Lower leg skin (tissue), 3 donors: ENCODE measurements at regions not wholly inside any gene's neighbourhood (a gene's known extent, or its start where the extent isn't known, plus 50 kb on each side); places are given as distances from the start of the nearest gene placed in this dataset.

Source experiments
- POLR2A ChIP-seq, 2 donors: fragments of 450-650 bp; IDR thresholded peaks; one replicate each; pipeline ENCODE4 v1.6.1; 2016 to 2017; ENCODE audit warnings: antibody characterized with exemption in 2 of 2, mild to moderate bottlenecking in 1 of 2, moderate library complexity in 1 of 2
- TF ChIP-seq, protein P1 (sequence below), 3 donors: fragments of 450-650 bp; IDR thresholded peaks; one replicate each; pipeline ENCODE4 v1.5.1; 2016; ENCODE audit warnings: antibody characterized with exemption in 3 of 3, mild to moderate bottlenecking in 3 of 3, moderate library complexity in 2 of 3

DNA sequence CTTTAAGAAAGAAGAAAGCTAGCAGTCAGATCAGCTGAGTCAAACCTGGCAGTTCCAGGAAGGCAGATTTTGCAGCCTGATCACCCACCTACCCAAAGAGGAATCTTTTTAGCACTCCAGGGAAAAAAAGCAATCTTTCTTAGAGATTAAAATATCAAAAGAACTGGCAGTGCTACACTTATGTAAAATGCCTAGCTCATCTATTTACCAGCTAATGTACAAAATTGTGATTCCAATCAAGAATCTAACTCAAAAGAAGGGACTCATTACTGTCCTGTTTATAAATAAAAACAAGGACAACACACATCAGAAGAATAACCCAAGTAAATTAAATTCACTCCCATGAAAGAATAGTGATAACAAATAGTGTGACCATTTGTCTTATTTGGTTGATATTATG lies 222.4 kb upstream of the ERCC4 start:
- TF ChIP-seq, protein P1, sequence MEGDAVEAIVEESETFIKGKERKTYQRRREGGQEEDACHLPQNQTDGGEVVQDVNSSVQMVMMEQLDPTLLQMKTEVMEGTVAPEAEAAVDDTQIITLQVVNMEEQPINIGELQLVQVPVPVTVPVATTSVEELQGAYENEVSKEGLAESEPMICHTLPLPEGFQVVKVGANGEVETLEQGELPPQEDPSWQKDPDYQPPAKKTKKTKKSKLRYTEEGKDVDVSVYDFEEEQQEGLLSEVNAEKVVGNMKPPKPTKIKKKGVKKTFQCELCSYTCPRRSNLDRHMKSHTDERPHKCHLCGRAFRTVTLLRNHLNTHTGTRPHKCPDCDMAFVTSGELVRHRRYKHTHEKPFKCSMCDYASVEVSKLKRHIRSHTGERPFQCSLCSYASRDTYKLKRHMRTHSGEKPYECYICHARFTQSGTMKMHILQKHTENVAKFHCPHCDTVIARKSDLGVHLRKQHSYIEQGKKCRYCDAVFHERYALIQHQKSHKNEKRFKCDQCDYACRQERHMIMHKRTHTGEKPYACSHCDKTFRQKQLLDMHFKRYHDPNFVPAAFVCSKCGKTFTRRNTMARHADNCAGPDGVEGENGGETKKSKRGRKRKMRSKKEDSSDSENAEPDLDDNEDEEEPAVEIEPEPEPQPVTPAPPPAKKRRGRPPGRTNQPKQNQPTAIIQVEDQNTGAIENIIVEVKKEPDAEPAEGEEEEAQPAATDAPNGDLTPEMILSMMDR (IDR thresholded peaks at IDR 0.05): no peak
- TF ChIP-seq POLR2A (IDR thresholded peaks at IDR 0.05): no peak
